Lung (tissue), 11 donors: ENCODE measurements at regions not wholly inside any gene's neighbourhood (a gene's known extent, or its start where the extent isn't known, plus 50 kb on each side); places are given as distances from the start of the nearest gene placed in this dataset.

Experiments used
- ATAC-seq: fragments of 200-7000 bp; cut with Tn5 transposase; one replicate; pipeline ENCODE4 v1.9.1; 2020; ENCODE audit warnings: moderate number of reproducible peaks; ENCODE audit not compliant: insufficient read depth, low FRiP score
- DNase-seq, 3 donors: peaks; one replicate each; pipeline ENCODE4 v3.0.0-alpha.2; 2013 to 2017
- H3K27ac ChIP-seq, 2 donors: one replicate each; pipeline ENCODE4 v1.5.1; 2013; ENCODE audit warnings: mild to moderate bottlenecking in 2 of 2, moderate library complexity in 2 of 2, control low read depth in 1 of 2, inconsistent platforms in 1 of 2, low read depth in 1 of 2, low read length in 1 of 2
- H3K27me3 ChIP-seq, 3 donors: one replicate each; pipeline ENCODE4 v1.5.1; 2013; ENCODE audit warnings: low read length in 2 of 3; ENCODE audit not compliant: control insufficient read depth in 3 of 3, insufficient read depth in 3 of 3
- H3K36me3 ChIP-seq, 4 donors: one replicate each; pipeline ENCODE4 v1.5.1; 2013; ENCODE audit warnings: low read length in 4 of 4, mild to moderate bottlenecking in 1 of 4, moderate library complexity in 1 of 4; ENCODE audit not compliant: control insufficient read depth in 4 of 4, insufficient read depth in 4 of 4
- H3K4me1 ChIP-seq, 5 donors: one replicate each; pipeline ENCODE4 v1.5.1; 2013; ENCODE audit warnings: low read length in 5 of 5, mild to moderate bottlenecking in 2 of 5, moderate library complexity in 1 of 5; ENCODE audit not compliant: control insufficient read depth in 5 of 5, insufficient read depth in 5 of 5
- H3K4me3 ChIP-seq: one replicate; pipeline ENCODE4 v1.5.1; 2013; ENCODE audit warnings: mild to moderate bottlenecking, control low read depth, moderate library complexity
- H3K9ac ChIP-seq, 2 donors: one replicate each; pipeline ENCODE4 v1.5.1; 2013; ENCODE audit warnings: low read length in 2 of 2, control low read depth in 1 of 2; ENCODE audit not compliant: insufficient read depth in 1 of 2
- H3K9me3 ChIP-seq, 4 donors: one replicate each; pipeline ENCODE4 v1.5.1; 2013; ENCODE audit warnings: low read length in 3 of 4, mild to moderate bottlenecking in 1 of 4, moderate library complexity in 1 of 4; ENCODE audit not compliant: control insufficient read depth in 4 of 4, insufficient read depth in 3 of 4
- WGBS, 2 donors: extraction: QIAGEN DNeasy Blood & Tissue Kit; methylation state at CpG; one replicate each; pipeline ENCODE4 v1.1.7; 2013; 5-methylcytosine and 5-hydroxymethylcytosine counted together
- TF ChIP-seq, protein P1 (sequence below): IDR thresholded peaks from 2 replicates; pipeline ENCODE4 v1.5.1; 2012; ENCODE audit warnings: mild to moderate bottlenecking; ENCODE audit errors: control extremely low read depth, extremely low read depth
- donor health status: control.
- donor health status: control.
- donor health status: Bipolar disorder and iron deficiency.
- donor health status: healthy.
- donor health status: DM: yes; HTN: yes; CAD: no.

GRCh38 chr2:146786396-146786795 lies 1058.4 kb upstream of the ACVR2A start:
- WGBS, 2 donors: 81 to 83% methylated on average over 2 of the region's 2 CpGs
- no peak for ATAC-seq

DNA sequence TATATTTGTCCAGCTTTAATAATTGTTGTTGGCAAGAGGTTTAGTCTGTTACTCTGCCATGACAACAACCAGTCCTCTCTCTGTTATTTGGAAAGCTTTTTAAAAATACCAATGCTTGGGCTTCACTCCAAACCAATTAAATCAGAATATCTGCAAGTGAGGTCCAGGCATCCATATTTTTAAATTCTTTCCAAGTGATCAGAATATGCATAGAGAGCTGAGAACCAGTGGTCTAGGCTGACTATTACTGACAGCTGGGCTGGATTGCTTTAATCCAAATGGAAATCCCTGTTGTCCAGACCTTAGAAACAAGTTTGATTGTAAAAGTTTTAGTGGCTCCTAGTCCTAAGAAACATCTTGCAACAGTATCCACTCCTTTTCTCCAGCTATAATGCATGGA lies 1059.7 kb upstream of the ACVR2A start:
- Histone ChIP-seq H3K27me3 (no peaks in the 10 kb centered on the region), H3K9ac (no peak overlapping the region), H3K36me3 (no peaks in the 10 kb centered on the region), H3K4me1 (peaks cover 0 to 2% (median 0%) of the 10 kb centered on the region in 5 donors), H3K27ac (no peak overlapping the region), H3K9me3 (peaks cover 0 to 3% (median 0%) of the 10 kb centered on the region in 4 donors), H3K4me3 (no peak overlapping the region)
- TF ChIP-seq, protein P1, sequence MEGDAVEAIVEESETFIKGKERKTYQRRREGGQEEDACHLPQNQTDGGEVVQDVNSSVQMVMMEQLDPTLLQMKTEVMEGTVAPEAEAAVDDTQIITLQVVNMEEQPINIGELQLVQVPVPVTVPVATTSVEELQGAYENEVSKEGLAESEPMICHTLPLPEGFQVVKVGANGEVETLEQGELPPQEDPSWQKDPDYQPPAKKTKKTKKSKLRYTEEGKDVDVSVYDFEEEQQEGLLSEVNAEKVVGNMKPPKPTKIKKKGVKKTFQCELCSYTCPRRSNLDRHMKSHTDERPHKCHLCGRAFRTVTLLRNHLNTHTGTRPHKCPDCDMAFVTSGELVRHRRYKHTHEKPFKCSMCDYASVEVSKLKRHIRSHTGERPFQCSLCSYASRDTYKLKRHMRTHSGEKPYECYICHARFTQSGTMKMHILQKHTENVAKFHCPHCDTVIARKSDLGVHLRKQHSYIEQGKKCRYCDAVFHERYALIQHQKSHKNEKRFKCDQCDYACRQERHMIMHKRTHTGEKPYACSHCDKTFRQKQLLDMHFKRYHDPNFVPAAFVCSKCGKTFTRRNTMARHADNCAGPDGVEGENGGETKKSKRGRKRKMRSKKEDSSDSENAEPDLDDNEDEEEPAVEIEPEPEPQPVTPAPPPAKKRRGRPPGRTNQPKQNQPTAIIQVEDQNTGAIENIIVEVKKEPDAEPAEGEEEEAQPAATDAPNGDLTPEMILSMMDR: no peak
- ATAC-seq: no peak
- peak in 2 of 3 donors; percentile 24 to 53 for DNase-seq

More at GRCh38 chr2:146786396-146786795, 1058.4 kb upstream of the ACVR2A start:
- no peak for DNase-seq
- Histone ChIP-seq H3K27me3 (no peaks in the 10 kb centered on the region), H3K9me3 (peaks cover 0 to 3% (median 0%) of the 10 kb centered on the region in 4 donors), H3K36me3 (no peaks in the 10 kb centered on the region), H3K4me1 (peaks cover 0 to 2% (median 0%) of the 10 kb centered on the region in 5 donors), H3K27ac (no peak overlapping the region), H3K4me3 (no peak overlapping the region), H3K9ac (no peak overlapping the region)
- TF ChIP-seq, protein P1: no peak

- no peaks in the 10 kb centered on the region for H3K27me3 ChIP-seq
- H3K9ac ChIP-seq: no peak overlapping the region
- DNase-seq: no peak
- TF ChIP-seq, protein P1: no peak
- no peak for ATAC-seq
- H3K4me1 ChIP-seq: peaks cover 0 to 2% (median 0%) of the 10 kb centered on the region in 5 donors
- no peak overlapping the region for H3K4me3 ChIP-seq
- H3K36me3 ChIP-seq: no peaks in the 10 kb centered on the region
- WGBS, 2 donors: 78% methylated on average over 4 of the region's 4 CpGs
- H3K27ac ChIP-seq: no peak overlapping the region
- peaks cover 0 to 3% (median 0%) of the 10 kb centered on the region in 4 donors for H3K9me3 ChIP-seq
Observed at GRCh38 chr2:146784602-146785001, 1060.2 kb upstream of the ACVR2A start.

DNA sequence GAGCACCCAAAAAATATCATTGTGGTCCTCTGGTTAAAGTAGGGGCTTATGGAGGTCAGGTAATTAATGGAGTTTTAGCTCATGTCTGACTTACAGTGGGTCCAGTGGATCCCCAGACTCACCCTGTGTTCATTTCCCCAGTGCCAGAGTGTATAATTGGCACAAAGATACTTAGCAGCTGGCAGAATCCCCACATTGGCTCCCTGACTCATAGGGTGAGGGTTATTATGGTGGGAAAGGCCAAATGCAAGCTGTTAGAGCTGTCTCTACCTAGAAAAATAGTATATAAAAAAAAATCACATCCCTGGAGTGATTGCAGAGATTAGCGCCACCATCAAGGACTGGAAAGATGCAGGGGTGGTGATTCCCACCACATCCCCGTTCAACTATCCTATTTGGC lies 1067.6 kb upstream of the ACVR2A start:
- H3K36me3 ChIP-seq: no peaks in the 10 kb centered on the region
- DNase-seq: no peak
- H3K9ac ChIP-seq: no peak overlapping the region
- no peak for ATAC-seq
- no peak overlapping the region for H3K27ac ChIP-seq
- 90 to 100% methylated on average over 2 of the region's 2 CpGs for WGBS, 2 donors
- no peaks in the 10 kb centered on the region for H3K9me3 ChIP-seq
- H3K27me3 ChIP-seq: no peaks in the 10 kb centered on the region
- H3K4me1 ChIP-seq: no peaks in the 10 kb centered on the region
- TF ChIP-seq, protein P1: no peak
- H3K4me3 ChIP-seq: no peak overlapping the region
